GM12875 (cell line): ENCODE measurements at regions not wholly inside any gene's neighbourhood (a gene's known extent, or its start where the extent isn't known, plus 50 kb on each side); places are given as distances from the start of the nearest gene placed in this dataset.
"Not testable (repeated sequence)": the region's sequence is repeated elsewhere in the genome, so short reads cannot be mapped to it uniquely, and the experiment has no call there.

Source experiments
- H3K4me3 ChIP-seq: one replicate; pipeline ENCODE4 v1.5.1; 2011; ENCODE audit warnings: low read depth, low read length, control low read depth
- TF ChIP-seq, protein P1 (sequence below): IDR thresholded peaks from 2 replicates; pipeline ENCODE4 v1.5.1; 2011; ENCODE audit warnings: low read depth, mild to moderate bottlenecking, control low read depth, inconsistent platforms, low read length, moderate library complexity, borderline replicate concordance; ENCODE audit not compliant: insufficient read depth

GRCh38 chr15:36156879-36157427 is 422.5 kb upstream of the CDIN1 start:
- no peak overlapping the region for H3K4me3 ChIP-seq
- TF ChIP-seq, protein P1, sequence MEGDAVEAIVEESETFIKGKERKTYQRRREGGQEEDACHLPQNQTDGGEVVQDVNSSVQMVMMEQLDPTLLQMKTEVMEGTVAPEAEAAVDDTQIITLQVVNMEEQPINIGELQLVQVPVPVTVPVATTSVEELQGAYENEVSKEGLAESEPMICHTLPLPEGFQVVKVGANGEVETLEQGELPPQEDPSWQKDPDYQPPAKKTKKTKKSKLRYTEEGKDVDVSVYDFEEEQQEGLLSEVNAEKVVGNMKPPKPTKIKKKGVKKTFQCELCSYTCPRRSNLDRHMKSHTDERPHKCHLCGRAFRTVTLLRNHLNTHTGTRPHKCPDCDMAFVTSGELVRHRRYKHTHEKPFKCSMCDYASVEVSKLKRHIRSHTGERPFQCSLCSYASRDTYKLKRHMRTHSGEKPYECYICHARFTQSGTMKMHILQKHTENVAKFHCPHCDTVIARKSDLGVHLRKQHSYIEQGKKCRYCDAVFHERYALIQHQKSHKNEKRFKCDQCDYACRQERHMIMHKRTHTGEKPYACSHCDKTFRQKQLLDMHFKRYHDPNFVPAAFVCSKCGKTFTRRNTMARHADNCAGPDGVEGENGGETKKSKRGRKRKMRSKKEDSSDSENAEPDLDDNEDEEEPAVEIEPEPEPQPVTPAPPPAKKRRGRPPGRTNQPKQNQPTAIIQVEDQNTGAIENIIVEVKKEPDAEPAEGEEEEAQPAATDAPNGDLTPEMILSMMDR = no peak

DNA sequence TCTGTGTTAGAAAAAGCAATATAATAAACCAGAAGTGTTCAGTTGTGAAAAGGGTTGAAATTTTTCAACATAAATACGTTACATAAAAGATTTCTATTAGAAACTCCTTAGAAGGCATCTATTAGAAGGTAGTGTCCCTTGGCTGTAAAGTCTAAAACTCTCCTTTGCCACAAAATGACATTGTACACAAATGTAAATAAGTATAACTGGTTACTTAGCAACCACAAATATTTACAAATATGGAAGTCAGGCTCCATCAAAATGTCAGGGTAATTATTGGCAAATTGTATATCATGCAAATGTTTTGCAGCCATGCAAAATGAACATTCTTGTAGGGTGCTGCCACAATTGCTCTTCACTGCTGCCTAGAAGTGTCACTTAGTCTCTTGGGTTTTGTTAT is 419.1 kb upstream of the CDIN1 start:
- no peak overlapping the region for H3K4me3 ChIP-seq
- TF ChIP-seq, protein P1 = no peak

DNA sequence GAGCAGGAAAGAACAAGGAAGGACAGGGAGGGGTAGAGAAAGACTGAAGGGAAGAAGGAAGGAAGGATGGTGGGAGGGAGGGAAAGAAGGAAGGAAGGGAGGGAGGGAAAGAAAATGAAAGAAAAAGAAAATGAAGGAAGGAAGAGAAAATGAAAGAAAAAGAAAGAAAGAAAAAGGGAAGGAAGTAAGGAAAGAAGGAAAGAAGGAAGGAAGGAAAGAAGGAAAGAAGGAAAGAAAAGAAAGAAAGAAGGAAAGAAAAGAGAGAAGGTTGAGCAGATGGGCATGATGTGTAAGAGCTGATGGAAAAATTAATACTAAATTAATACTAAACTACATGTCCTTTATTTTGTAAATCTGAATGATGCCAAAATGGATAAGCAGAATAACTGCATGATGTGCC is 418.3 kb upstream of the CDIN1 start:
- TF ChIP-seq, protein P1 = no peak
- no peak overlapping the region for H3K4me3 ChIP-seq

GRCh38 chr15:36161771-36162212 is 417.6 kb upstream of the CDIN1 start:
- H3K4me3 ChIP-seq = no peak overlapping the region
- TF ChIP-seq, protein P1 = no peak

DNA sequence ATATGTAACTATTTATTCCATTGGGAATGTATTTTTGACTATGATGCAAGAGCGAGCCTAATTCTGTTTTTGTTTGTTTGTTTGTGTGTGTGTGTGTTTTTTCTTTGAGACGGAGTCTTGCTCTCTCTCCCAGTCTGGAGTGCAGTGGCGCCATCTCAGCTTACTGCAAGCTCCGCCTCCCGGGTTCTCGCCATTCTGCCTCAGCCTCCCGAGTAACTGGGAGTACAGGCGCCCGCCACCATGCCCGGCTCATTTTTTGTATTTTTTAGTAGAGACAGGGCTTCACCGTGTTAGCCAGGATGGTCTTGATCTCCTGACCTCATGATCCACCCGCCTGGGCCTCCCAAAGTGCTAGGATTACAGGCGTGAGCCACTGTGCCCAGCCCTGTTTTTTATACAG is 415.4 kb upstream of the CDIN1 start:
- H3K4me3 ChIP-seq = not testable (repeated sequence)

DNA sequence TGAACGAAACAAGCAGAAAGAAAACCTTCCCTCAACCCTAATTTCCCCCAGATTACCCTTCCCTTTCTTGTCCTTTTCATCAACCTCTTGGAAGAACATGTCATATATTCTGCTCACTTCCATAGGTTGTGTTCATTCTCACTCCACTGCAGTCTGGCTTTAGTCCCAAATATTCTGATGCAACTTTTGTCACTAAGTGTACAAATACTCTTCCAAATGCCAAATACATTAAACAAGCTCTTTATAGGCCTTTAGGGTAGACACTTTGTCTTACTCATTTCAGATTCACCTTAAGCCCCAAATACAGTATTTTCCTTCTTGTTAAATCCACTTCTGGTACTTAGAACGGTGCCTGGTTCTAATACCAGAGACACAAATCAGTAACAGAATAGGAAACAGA is 406.5 kb upstream of the CDIN1 start:
- TF ChIP-seq, protein P1 = no peak
- no peak overlapping the region for H3K4me3 ChIP-seq

DNA sequence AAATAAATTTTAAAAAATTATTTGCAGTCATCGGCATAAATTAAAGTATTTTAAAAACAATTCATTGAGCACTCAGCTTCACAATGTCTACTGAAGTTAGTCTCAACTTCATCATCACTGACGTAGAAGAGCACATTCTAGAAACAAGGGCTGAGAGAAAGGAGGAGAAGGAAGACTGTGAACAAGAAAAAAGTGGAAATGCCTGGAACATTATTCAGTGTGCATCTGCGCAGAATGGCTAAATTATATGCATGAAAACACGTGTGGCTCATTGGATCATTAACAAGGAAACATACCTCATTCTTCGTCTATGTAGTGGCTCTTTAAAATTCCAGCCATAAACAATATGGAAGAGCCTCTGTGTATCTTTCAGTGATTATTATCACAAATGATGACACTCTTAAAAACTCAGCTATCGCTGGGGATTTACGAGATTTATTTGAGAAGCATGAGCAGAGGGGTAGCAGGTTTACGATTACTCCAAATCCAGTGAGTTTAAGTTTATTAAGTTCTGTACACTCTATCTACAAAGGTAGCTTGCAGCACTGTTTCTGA is 404.2 kb upstream of the CDIN1 start:
- no peak overlapping the region for H3K4me3 ChIP-seq
- TF ChIP-seq, protein P1 = no peak
